Smooth muscle cell (in vitro differentiated cells): ENCODE measurements at regions not wholly inside any gene's neighbourhood (a gene's known extent, or its start where the extent isn't known, plus 50 kb on each side); places are given as distances from the start of the nearest gene placed in this dataset.

ENCODE experiments used
- DNase-seq: peaks from one replicate; lab custom pipeline; 2025; ENCODE audit not compliant: unreplicated experiment; lab: John Stamatoyannopoulos, UW
- H2AFZ ChIP-seq: fragments of 200-600 bp; sonication (generic); 2 replicates; pipeline ENCODE4 v1.6.0; 2016; ENCODE audit warnings: antibody characterized with exemption, low read depth, mild to moderate bottlenecking
- H3F3A ChIP-seq: fragments of 200-600 bp; sonication (generic); 2 replicates; pipeline ENCODE4 v1.6.0; 2017; ENCODE audit warnings: antibody characterized with exemption, low read depth
- H3K27ac ChIP-seq: fragments of 200-600 bp; sonication (generic); 2 replicates; pipeline ENCODE4 v1.5.1; 2016; ENCODE audit warnings: low read depth, mild to moderate bottlenecking
- H3K27me3 ChIP-seq: fragments of 200-600 bp; sonication (generic); 2 replicates; pipeline ENCODE4 v1.6.1; 2016; ENCODE audit warnings: low read depth, mild to moderate bottlenecking
- H3K36me3 ChIP-seq: fragments of 200-600 bp; sonication (generic); 2 replicates; pipeline ENCODE4 v1.5.1; 2016; ENCODE audit warnings: low read depth
- H3K4me1 ChIP-seq: fragments of 200-600 bp; sonication (generic); 2 replicates; pipeline ENCODE4 v1.5.1; 2016; ENCODE audit warnings: low read depth
- H3K4me2 ChIP-seq: fragments of 200-600 bp; sonication (generic); 2 replicates; pipeline ENCODE4 v1.6.0; 2016; ENCODE audit warnings: mild to moderate bottlenecking
- H3K4me3 ChIP-seq: fragments of 200-600 bp; sonication (generic); 2 replicates; pipeline ENCODE4 v1.5.1; 2016; ENCODE audit warnings: mild to moderate bottlenecking
- H3K79me2 ChIP-seq: fragments of 200-600 bp; sonication (generic); 2 replicates; pipeline ENCODE4 v1.6.0; 2016; ENCODE audit warnings: low read depth, mild to moderate bottlenecking
- H3K9ac ChIP-seq: fragments of 200-600 bp; sonication (generic); 2 replicates; pipeline ENCODE4 v1.6.0; 2016; ENCODE audit warnings: low read depth
- H3K9me3 ChIP-seq: fragments of 200-600 bp; sonication (generic); replicated peaks from 2 replicates; pipeline ENCODE4 v1.5.1; 2016; ENCODE audit warnings: low read depth
- H4K20me1 ChIP-seq: fragments of 200-600 bp; sonication (generic); 2 replicates; pipeline ENCODE4 v1.6.0; 2016; ENCODE audit warnings: low read depth
- CTCF ChIP-seq: fragments of 200-600 bp; sonication (generic); IDR thresholded peaks from 2 replicates; pipeline ENCODE4 v1.5.1; 2017; ENCODE audit warnings: borderline replicate concordance, mild to moderate bottlenecking, antibody characterized with exemption; ENCODE audit not compliant: insufficient read depth, poor library complexity, severe bottlenecking
- WGBS: methylation state at CpG from one replicate; pipeline ENCODE4 v1.1.7; 2016; ENCODE audit warnings: low lambda C conversion rate; 5-methylcytosine and 5-hydroxymethylcytosine counted together

GRCh38 chr2:18750672-18751554 lies 161.5 kb upstream of the NT5C1B start:
- no peak for TF ChIP-seq CTCF
- Histone ChIP-seq H3K9ac (no peak overlapping the region), H3F3A (no peaks in the 10 kb centered on the region), H3K79me2 (no peaks in the 10 kb centered on the region), H4K20me1 (no peaks in the 10 kb centered on the region), H3K27me3 (no peaks in the 10 kb centered on the region), H2AFZ (peak overlapping the region; percentile 17), H3K36me3 (no peaks in the 10 kb centered on the region), H3K9me3 (no peaks in the 10 kb centered on the region), H3K27ac (no peak overlapping the region), H3K4me1 (no peaks in the 10 kb centered on the region), H3K4me3 (no peak overlapping the region), H3K4me2 (peak overlapping the region; percentile 50)
- 57% methylated on average over 5 of the region's 5 CpGs for WGBS
- no peak for DNase-seq

GRCh38 chr2:18749912-18750526 lies 160.7 kb upstream of the NT5C1B start:
- Histone ChIP-seq H3K4me2 (no peak overlapping the region), H3K9ac (no peak overlapping the region), H3K27ac (no peak overlapping the region), H3K79me2 (no peaks in the 10 kb centered on the region), H3F3A (no peaks in the 10 kb centered on the region), H2AFZ (no peak overlapping the region), H4K20me1 (no peaks in the 10 kb centered on the region), H3K36me3 (no peaks in the 10 kb centered on the region), H3K4me3 (no peak overlapping the region), H3K9me3 (no peaks in the 10 kb centered on the region), H3K4me1 (no peaks in the 10 kb centered on the region), H3K27me3 (no peaks in the 10 kb centered on the region)
- TF ChIP-seq CTCF = peak; percentile 95
- DNase-seq = no peak
- WGBS = 3% methylated on average over 2 of the region's 2 CpGs

GRCh38 chr2:18745431-18746272 lies 156.3 kb upstream of the NT5C1B start:
- Histone ChIP-seq H3K4me1 (no peaks in the 10 kb centered on the region), H3K27ac (no peak overlapping the region), H3F3A (no peaks in the 10 kb centered on the region), H4K20me1 (no peaks in the 10 kb centered on the region), H3K36me3 (no peaks in the 10 kb centered on the region), H3K4me2 (no peak overlapping the region), H3K4me3 (no peak overlapping the region), H2AFZ (no peak overlapping the region), H3K9me3 (no peaks in the 10 kb centered on the region), H3K79me2 (no peaks in the 10 kb centered on the region), H3K9ac (no peak overlapping the region), H3K27me3 (no peaks in the 10 kb centered on the region)
- DNase-seq = no peak
- TF ChIP-seq CTCF = no peak
- 93% methylated on average over 6 of the region's 6 CpGs for WGBS
